ENCODE measurements at regions not wholly inside any gene's neighbourhood (a gene's known extent, or its start where the extent isn't known, plus 50 kb on each side); places are given as distances from the start of the nearest gene placed in this dataset.

GRCh38 chr3:38960042-38960622 lies 91.6 kb downstream of the SCN11A start:
- TF ChIP-seq, protein P1, sequence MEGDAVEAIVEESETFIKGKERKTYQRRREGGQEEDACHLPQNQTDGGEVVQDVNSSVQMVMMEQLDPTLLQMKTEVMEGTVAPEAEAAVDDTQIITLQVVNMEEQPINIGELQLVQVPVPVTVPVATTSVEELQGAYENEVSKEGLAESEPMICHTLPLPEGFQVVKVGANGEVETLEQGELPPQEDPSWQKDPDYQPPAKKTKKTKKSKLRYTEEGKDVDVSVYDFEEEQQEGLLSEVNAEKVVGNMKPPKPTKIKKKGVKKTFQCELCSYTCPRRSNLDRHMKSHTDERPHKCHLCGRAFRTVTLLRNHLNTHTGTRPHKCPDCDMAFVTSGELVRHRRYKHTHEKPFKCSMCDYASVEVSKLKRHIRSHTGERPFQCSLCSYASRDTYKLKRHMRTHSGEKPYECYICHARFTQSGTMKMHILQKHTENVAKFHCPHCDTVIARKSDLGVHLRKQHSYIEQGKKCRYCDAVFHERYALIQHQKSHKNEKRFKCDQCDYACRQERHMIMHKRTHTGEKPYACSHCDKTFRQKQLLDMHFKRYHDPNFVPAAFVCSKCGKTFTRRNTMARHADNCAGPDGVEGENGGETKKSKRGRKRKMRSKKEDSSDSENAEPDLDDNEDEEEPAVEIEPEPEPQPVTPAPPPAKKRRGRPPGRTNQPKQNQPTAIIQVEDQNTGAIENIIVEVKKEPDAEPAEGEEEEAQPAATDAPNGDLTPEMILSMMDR (IDR thresholded peaks at IDR 0.05; ENCODE audit: poor library complexity, severe bottlenecking), result no peak
- no peak for TF ChIP-seq EZH2 (IDR thresholded peaks at IDR 0.05; ENCODE audit: borderline replicate concordance, insufficient read depth, low read length, poor library complexity, severe bottlenecking)
- TF ChIP-seq EP300 (conservative IDR thresholded peaks at IDR 0.05; ENCODE audit: poor library complexity, severe bottlenecking), result no peak
- TF ChIP-seq MXI1 (conservative IDR thresholded peaks at IDR 0.05; ENCODE audit: poor library complexity, severe bottlenecking), result no peak

All from neural cell (in vitro differentiated cells).